Caco-2 (cell line): ENCODE measurements at regions not wholly inside any gene's neighbourhood (a gene's known extent, or its start where the extent isn't known, plus 50 kb on each side); places are given as distances from the start of the nearest gene placed in this dataset.

Source experiments
- BruUV-seq: library from RNA; stranded (reverse); fragments of 400-500 nt; replicated peaks from 2 replicates; lab custom pipeline; 2021; lab: Mats Ljungman, UMichigan
- CTCF ChIA-PET: fragments of 300-600 bp; sonication (Branson Sonifier 250); formaldehyde crosslinking; loops from one replicate; lab custom pipeline; 2022; ENCODE audit warnings: antibody characterized with exemption; lab: Charles Lee
- POLR2A ChIA-PET: fragments of 300-600 bp; sonication (Branson Sonifier 250); formaldehyde crosslinking; loops from one replicate; lab custom pipeline; 2022; ENCODE audit warnings: antibody characterized with exemption; lab: Charles Lee
- DNase-seq, 2 experiments: peaks; one replicate each; pipeline versions ENCODE4 v3.0.0 to v3.0.0-alpha.2; 2020 to 2022
- H3K27me3 ChIP-seq: replicated peaks from 2 replicates; pipeline ENCODE4 v1.6.0; 2011; ENCODE audit warnings: low read length; ENCODE audit not compliant: control insufficient read depth, insufficient read depth
- H3K36me3 ChIP-seq: 2 replicates; pipeline ENCODE4 v1.5.1; 2011; ENCODE audit warnings: low read length; ENCODE audit not compliant: control insufficient read depth, insufficient read depth
- H3K4me1 ChIP-seq: fragments of 250-450 bp; sonication (Bioruptor Pico); 2 replicates; pipeline ENCODE4 v1.5.1; 2020; ENCODE audit warnings: mild to moderate bottlenecking
- H3K4me3 ChIP-seq: 2 replicates; pipeline ENCODE4 v1.5.1; 2011; ENCODE audit warnings: low read depth, mild to moderate bottlenecking, control low read depth, low read length
- H3K9me3 ChIP-seq: fragments of 250-450 bp; sonication (Bioruptor Pico); 2 replicates; pipeline ENCODE4 v1.5.1; 2020; ENCODE audit warnings: mild to moderate bottlenecking, moderate library complexity
- H3K27ac Mint-ChIP-seq: one replicate; pipeline ENCODE4 v1.8.0; 2022; ENCODE audit warnings: mixed read lengths; ENCODE audit not compliant: unreplicated experiment
- H3K27me3 Mint-ChIP-seq: one replicate; pipeline ENCODE4 v1.8.0; 2022; ENCODE audit warnings: mixed read lengths; ENCODE audit not compliant: insufficient read depth, unreplicated experiment
- H3K36me3 Mint-ChIP-seq: one replicate; pipeline ENCODE4 v1.8.0; 2022; ENCODE audit warnings: mild to moderate bottlenecking, mixed read lengths; ENCODE audit not compliant: insufficient read depth, unreplicated experiment
- H3K4me1 Mint-ChIP-seq: one replicate; pipeline ENCODE4 v1.8.0; 2022; ENCODE audit warnings: low read depth, mixed read lengths; ENCODE audit not compliant: unreplicated experiment
- H3K4me3 Mint-ChIP-seq: one replicate; pipeline ENCODE4 v1.8.0; 2022; ENCODE audit warnings: mild to moderate bottlenecking, moderate library complexity, mixed read lengths; ENCODE audit not compliant: unreplicated experiment
- H3K9me3 Mint-ChIP-seq: one replicate; pipeline ENCODE4 v1.8.0; 2022; ENCODE audit warnings: mixed read lengths; ENCODE audit not compliant: unreplicated experiment
- CTCF ChIP-seq, 2 experiments: fragments of 200-600 bp in 1 of 2; IDR thresholded peaks; 1 replicate in 1 of 2; 2 replicates in 1 of 2; pipeline versions ENCODE4 v1.5.1 to v1.8.0; 2011 to 2022; ENCODE audit warnings: antibody characterized with exemption in 1 of 2, control low read depth in 1 of 2, inconsistent platforms in 1 of 2, low read depth in 1 of 2, low read length in 1 of 2, mild to moderate bottlenecking in 1 of 2, moderate library complexity in 1 of 2; ENCODE audit not compliant: insufficient read depth in 1 of 2, severe bottlenecking in 1 of 2, unreplicated experiment in 1 of 2
- intact Hi-C: fragments of 100-400 bp; cut with micrococcal nuclease; formaldehyde crosslinking; loops from one replicate; pipeline ENCODE4 v1.10.0; 2022; ENCODE audit not compliant: unreplicated experiment

DNA sequence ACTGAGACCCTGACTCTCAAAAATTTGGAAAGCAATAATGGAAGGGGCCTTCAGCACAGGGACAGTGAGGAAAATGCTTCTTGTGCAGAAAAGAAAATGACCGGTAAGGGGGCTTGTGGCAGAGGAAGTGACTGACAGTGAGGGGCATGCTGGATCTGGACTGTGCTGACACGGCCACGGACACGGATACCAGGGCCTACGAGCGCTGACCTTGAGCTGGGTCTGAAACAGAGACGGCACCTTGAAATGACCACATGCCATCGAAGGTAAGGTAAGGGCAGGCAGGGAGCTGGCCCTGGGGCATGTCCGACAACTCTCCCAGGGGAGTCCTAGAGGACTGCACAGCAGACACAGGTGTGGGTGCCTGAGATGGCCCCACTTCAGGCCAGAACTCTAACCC, 182.1 kb downstream of the RHOU start:
- Mint-ChIP-seq H3K4me1 (peaks cover 8% of the 10 kb centered on the region), H3K4me3 (no peak overlapping the region), H3K9me3 (no peaks in the 10 kb centered on the region), H3K27ac (no peak overlapping the region), H3K27me3 (no peaks in the 10 kb centered on the region), H3K36me3 (no peaks in the 10 kb centered on the region)
- H3K9me3 ChIP-seq = no peaks in the 10 kb centered on the region
- POLR2A ChIA-PET = no interaction called here
- no peak for DNase-seq
- intact Hi-C loops = no loop called here
- CTCF ChIA-PET = no interaction called here
- no peaks in the 10 kb centered on the region for H3K36me3 ChIP-seq
- peaks cover 9% of the 10 kb centered on the region for H3K4me1 ChIP-seq
- BruUV-seq = no TSS peak
- no peaks in the 10 kb centered on the region for H3K27me3 ChIP-seq
- H3K4me3 ChIP-seq = no peak overlapping the region
- no peak for TF ChIP-seq CTCF (IDR thresholded peaks at IDR 0.05; ENCODE audit: insufficient read depth in 1 of 2, low read depth in 1 of 2, low read length in 1 of 2, severe bottlenecking in 1 of 2, unreplicated experiment in 1 of 2)

GRCh38 chr1:228917755-228918154, 182.5 kb downstream of the RHOU start:
- POLR2A ChIA-PET = no interaction called here
- no peaks in the 10 kb centered on the region for H3K27me3 ChIP-seq

DNA sequence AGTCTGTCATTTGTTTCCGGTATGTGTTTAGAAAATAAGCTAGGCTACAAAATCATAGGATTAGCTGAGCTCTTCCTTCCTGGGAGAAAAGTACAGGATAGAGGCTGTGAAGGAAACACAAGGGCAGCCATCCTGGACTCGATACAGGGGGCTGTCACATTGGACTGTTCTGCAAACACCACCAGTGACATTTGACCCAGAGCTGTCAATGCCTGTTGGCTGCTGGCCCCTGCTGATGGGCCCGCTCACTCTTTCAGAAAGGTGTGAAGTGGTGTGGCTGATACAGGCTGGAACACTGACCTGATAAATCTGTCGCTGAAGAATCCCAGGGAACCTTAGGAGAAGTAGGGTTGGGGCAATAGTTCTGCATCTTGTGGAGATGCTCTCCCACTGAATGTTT, 183.1 kb downstream of the RHOU start:
- Mint-ChIP-seq H3K27ac (no peak overlapping the region), H3K27me3 (no peaks in the 10 kb centered on the region), H3K9me3 (no peaks in the 10 kb centered on the region), H3K4me1 (peaks cover 8% of the 10 kb centered on the region), H3K4me3 (no peak overlapping the region), H3K36me3 (no peaks in the 10 kb centered on the region)
- intact Hi-C loops = no loop called here
- ChIA-PET POLR2A (no interaction called here), CTCF (no interaction called here)
- no peak for DNase-seq
- Histone ChIP-seq H3K36me3 (no peaks in the 10 kb centered on the region), H3K4me3 (no peak overlapping the region), H3K9me3 (no peaks in the 10 kb centered on the region), H3K4me1 (peaks cover 9% of the 10 kb centered on the region), H3K27me3 (no peaks in the 10 kb centered on the region)
- BruUV-seq = no TSS peak
- no peak for TF ChIP-seq CTCF (IDR thresholded peaks at IDR 0.05; ENCODE audit: insufficient read depth in 1 of 2, low read depth in 1 of 2, low read length in 1 of 2, severe bottlenecking in 1 of 2, unreplicated experiment in 1 of 2)

More at GRCh38 chr1:228917755-228918154, 182.5 kb downstream of the RHOU start:
- Histone ChIP-seq H3K36me3 (no peaks in the 10 kb centered on the region), H3K4me3 (no peak overlapping the region), H3K4me1 (peaks cover 9% of the 10 kb centered on the region), H3K9me3 (no peaks in the 10 kb centered on the region)
- peaks cover 8% of the 10 kb centered on the region for H3K4me1 Mint-ChIP-seq
- DNase-seq = no peak
- no TSS peak for BruUV-seq
- intact Hi-C loops = no loop called here
- CTCF ChIA-PET = no interaction called here
- no peaks in the 10 kb centered on the region for H3K9me3 Mint-ChIP-seq
- H3K27ac Mint-ChIP-seq = no peak overlapping the region
- H3K36me3 Mint-ChIP-seq = no peaks in the 10 kb centered on the region
- H3K4me3 Mint-ChIP-seq = no peak overlapping the region
- H3K27me3 Mint-ChIP-seq = no peaks in the 10 kb centered on the region
- no peak for TF ChIP-seq CTCF (IDR thresholded peaks at IDR 0.05; ENCODE audit: insufficient read depth in 1 of 2, low read depth in 1 of 2, low read length in 1 of 2, severe bottlenecking in 1 of 2, unreplicated experiment in 1 of 2)
